WTC11 (cell line): ENCODE measurements at regions not wholly inside any gene's neighbourhood (a gene's known extent, or its start where the extent isn't known, plus 50 kb on each side); places are given as distances from the start of the nearest gene placed in this dataset.

Experiments
- CTCF ChIP-seq: fragments of 200-600 bp; IDR thresholded peaks from 2 replicates; pipeline ENCODE4 v1.8.0; 2022; ENCODE audit warnings: antibody characterized with exemption
- NFYB ChIP-seq: sonication (generic); formaldehyde crosslinking; conservative IDR thresholded peaks from 2 replicates; pipeline ENCODE4 v1.8.0; 2022; ENCODE audit warnings: low read depth, missing genetic modification reagents
- PREB ChIP-seq: sonication (generic); formaldehyde crosslinking; IDR thresholded peaks from 2 replicates; pipeline ENCODE4 v1.8.1; 2022; ENCODE audit warnings: mild to moderate bottlenecking, missing genetic modification reagents, moderate library complexity, borderline replicate concordance
- STAT6 ChIP-seq: sonication (generic); formaldehyde crosslinking; conservative IDR thresholded peaks from 2 replicates; pipeline ENCODE4 v1.8.1; 2023; ENCODE audit warnings: mild to moderate bottlenecking, low read depth, missing genetic modification reagents, moderate library complexity
- ZBTB43 ChIP-seq: sonication (generic); formaldehyde crosslinking; IDR thresholded peaks from 2 replicates; pipeline ENCODE4 v1.8.1; 2023; ENCODE audit warnings: mild to moderate bottlenecking, missing genetic modification reagents
- ZNF138 ChIP-seq: sonication (generic); formaldehyde crosslinking; conservative IDR thresholded peaks from 2 replicates; pipeline ENCODE4 v1.8.1; 2022; ENCODE audit warnings: mild to moderate bottlenecking, moderate library complexity, missing genetic modification reagents

GRCh38 chr9:27802418-27802817, 229.1 kb upstream of the C9orf72 start:
- TF ChIP-seq STAT6 (CRISPR knock-in tag) = no peak
- no peak for TF ChIP-seq PREB
- TF ChIP-seq NFYB (CRISPR knock-in tag) = no peak
- TF ChIP-seq CTCF = no peak
- no peak for TF ChIP-seq ZNF138 (CRISPR knock-in tag)
- TF ChIP-seq ZBTB43 = no peak
